Neuronal stem cell (in vitro differentiated cells): ENCODE measurements at regions not wholly inside any gene's neighbourhood (a gene's known extent, or its start where the extent isn't known, plus 50 kb on each side); places are given as distances from the start of the nearest gene placed in this dataset.
A peak's percentile ranks its signal among the peaks of the same experiment; 100 is the strongest.

Source experiments
- DNase-seq: peaks from one replicate; pipeline ENCODE4 v3.0.0-alpha.2; 2013; ENCODE audit warnings: low spot score
- H2AFZ ChIP-seq: one replicate; pipeline ENCODE4 v1.6.1; 2013; ENCODE audit warnings: mild to moderate bottlenecking, low read length, inconsistent platforms
- H2AK5ac ChIP-seq: 2 replicates; pipeline ENCODE4 v1.6.1; 2013; ENCODE audit warnings: low read depth, mild to moderate bottlenecking, inconsistent platforms, low read length, moderate library complexity, mixed read lengths
- H2BK120ac ChIP-seq: 2 replicates; pipeline ENCODE4 v1.6.1; 2013; ENCODE audit warnings: low read depth, mild to moderate bottlenecking, inconsistent platforms, low read length, moderate library complexity, mixed read lengths
- H2BK12ac ChIP-seq: one replicate; pipeline ENCODE4 v1.6.1; 2013; ENCODE audit warnings: low read length, inconsistent platforms
- H2BK15ac ChIP-seq: 2 replicates; pipeline ENCODE4 v1.6.1; 2013; ENCODE audit warnings: mild to moderate bottlenecking, low read length, inconsistent platforms, mixed read lengths
- H2BK5ac ChIP-seq: one replicate; pipeline ENCODE4 v1.6.1; 2013; ENCODE audit warnings: inconsistent platforms, mild to moderate bottlenecking, low read length, moderate library complexity
- H3K14ac ChIP-seq: one replicate; pipeline ENCODE4 v1.6.1; 2013; ENCODE audit warnings: low read length, inconsistent platforms
- H3K18ac ChIP-seq: 2 replicates; pipeline ENCODE4 v1.6.1; 2013; ENCODE audit warnings: low read length, inconsistent platforms
- H3K23ac ChIP-seq: 2 replicates; pipeline ENCODE4 v1.6.1; 2013; ENCODE audit warnings: low read depth, mild to moderate bottlenecking, mixed read lengths, low read length, inconsistent platforms; ENCODE audit not compliant: poor library complexity
- H3K27ac ChIP-seq: replicated peaks from 3 replicates; pipeline ENCODE4 v1.5.1; 2013; ENCODE audit warnings: low read length, inconsistent platforms
- H3K27me3 ChIP-seq, 3 experiments: 2 replicates each; pipeline ENCODE4 v1.6.1; 2013; ENCODE audit warnings: low read length in 3 of 3, mild to moderate bottlenecking in 2 of 3, inconsistent platforms in 1 of 3, low read depth in 1 of 3, mixed read lengths in 1 of 3, moderate library complexity in 1 of 3; ENCODE audit not compliant: control insufficient read depth in 3 of 3, insufficient read depth in 3 of 3
- H3K36me3 ChIP-seq, 2 donors: replicated peaks in 1 of 2; 2 replicates each; pipeline ENCODE4 v1.6.1; 2013; ENCODE audit warnings: low read length in 2 of 2; ENCODE audit not compliant: control insufficient read depth in 2 of 2, insufficient read depth in 2 of 2
- H3K4ac ChIP-seq: 2 replicates; pipeline ENCODE4 v1.6.1; 2013; ENCODE audit warnings: inconsistent platforms, mild to moderate bottlenecking, low read length, moderate library complexity
- H3K4me1 ChIP-seq, 2 donors: 1 replicate in 1 of 2; 2 replicates in 1 of 2; pipeline ENCODE4 v1.6.1; 2013; ENCODE audit warnings: low read length in 2 of 2, low read depth in 1 of 2; ENCODE audit not compliant: control insufficient read depth in 2 of 2, insufficient read depth in 1 of 2
- H3K4me2 ChIP-seq: one replicate; pipeline ENCODE4 v1.6.1; 2013; ENCODE audit warnings: mild to moderate bottlenecking, low read length, inconsistent platforms; ENCODE audit not compliant: insufficient read depth, poor library complexity, severe bottlenecking
- H3K4me3 ChIP-seq, 2 donors: 2 replicates each; pipeline ENCODE4 v1.5.1; 2013; ENCODE audit warnings: low read length in 2 of 2, mild to moderate bottlenecking in 2 of 2, inconsistent platforms in 1 of 2, moderate library complexity in 1 of 2
- H3K79me1 ChIP-seq: one replicate; pipeline ENCODE4 v1.6.1; 2013; ENCODE audit warnings: low read depth, mild to moderate bottlenecking, inconsistent platforms, low read length, moderate library complexity
- H3K9ac ChIP-seq: one replicate; pipeline ENCODE4 v1.6.1; 2013; ENCODE audit warnings: mild to moderate bottlenecking, low read depth, low read length, inconsistent platforms; ENCODE audit not compliant: poor library complexity
- H3K9me3 ChIP-seq, 2 donors: replicated peaks in 1 of 2; 2 replicates each; pipeline versions ENCODE3 to v1.6.1; 2013; ENCODE audit warnings: low read length in 2 of 2, mild to moderate bottlenecking in 2 of 2, inconsistent platforms in 1 of 2, low read depth in 1 of 2, mixed read lengths in 1 of 2, moderate library complexity in 1 of 2; ENCODE audit not compliant: control insufficient read depth in 2 of 2, insufficient read depth in 1 of 2
- H4K8ac ChIP-seq: one replicate; pipeline ENCODE4 v1.6.1; 2013; ENCODE audit warnings: low read depth, mild to moderate bottlenecking, inconsistent platforms, low read length, moderate library complexity
- H4K91ac ChIP-seq: one replicate; pipeline ENCODE4 v1.6.1; 2013; ENCODE audit warnings: low read length, low read depth, mild to moderate bottlenecking, inconsistent platforms; ENCODE audit not compliant: poor library complexity
- WGBS, 2 donors: extraction: QIAGEN DNeasy Blood & Tissue Kit; methylation state at CpG; one replicate each; pipeline ENCODE4 v1.1.7; 2013; ENCODE audit warnings: missing lambda C conversion rate in 2 of 2, mixed read lengths in 1 of 2; ENCODE audit not compliant: insufficient read length in 2 of 2, insufficient replicate concordance in 1 of 2; ENCODE audit errors: extremely low coverage in 2 of 2; 5-methylcytosine and 5-hydroxymethylcytosine counted together

- Histone ChIP-seq H2BK12ac (no peak overlapping the region), H3K4ac (no peak overlapping the region), H3K36me3 (no peaks in the 10 kb centered on the region), H4K8ac (no peak overlapping the region), H2AK5ac (no peak overlapping the region), H3K4me3 (no peak overlapping the region), H3K18ac (no peak overlapping the region), H2BK120ac (no peak overlapping the region), H3K27ac (no peak overlapping the region), H4K91ac (no peak overlapping the region), H2BK5ac (no peak overlapping the region), H3K4me1 (no peaks in the 10 kb centered on the region), H3K23ac (no peak overlapping the region), H2BK15ac (no peak overlapping the region), H3K79me1 (peaks cover 2% of the 10 kb centered on the region), H3K9ac (no peak overlapping the region), H3K9me3 (peaks cover 0 to 40% of the 10 kb centered on the region in 2 donors), H2AFZ (no peak overlapping the region), H3K27me3 (no peaks in the 10 kb centered on the region), H3K4me2 (no peak overlapping the region), H3K14ac (no peak overlapping the region)
- WGBS, 2 donors = no CpG with 5 or more reads among the region's 4 CpGs
- DNase-seq = no peak
Observed at GRCh38 chr7:57327081-57327480, 122.9 kb upstream of the ZNF716 start.

- Histone ChIP-seq H3K9me3 (peaks cover 0 to 33% of the 10 kb centered on the region in 2 donors), H2BK120ac (no peak overlapping the region), H3K4me1 (no peaks in the 10 kb centered on the region), H4K91ac (no peak overlapping the region), H3K23ac (no peak overlapping the region), H2BK15ac (no peak overlapping the region), H3K18ac (no peak overlapping the region), H2AK5ac (no peak overlapping the region), H3K27me3 (no peaks in the 10 kb centered on the region), H3K4me2 (no peak overlapping the region), H3K36me3 (no peaks in the 10 kb centered on the region), H3K4ac (no peak overlapping the region), H3K14ac (no peak overlapping the region), H3K4me3 (peak overlapping the region in 1 of 2 donors; percentile 12), H4K8ac (no peak overlapping the region), H3K79me1 (peaks cover 2% of the 10 kb centered on the region), H2BK12ac (no peak overlapping the region), H3K27ac (no peak overlapping the region), H2AFZ (no peak overlapping the region), H2BK5ac (no peak overlapping the region), H3K9ac (no peak overlapping the region)
- DNase-seq = no peak
- WGBS, 2 donors = no CpG with 5 or more reads among the region's 11 CpGs
Observed at GRCh38 chr7:57328457-57328856, 121.5 kb upstream of the ZNF716 start.

GRCh38 chr7:57328963-57329362 lies 121.0 kb upstream of the ZNF716 start:
- Histone ChIP-seq H3K36me3 (no peaks in the 10 kb centered on the region), H4K8ac (no peak overlapping the region), H3K23ac (no peak overlapping the region), H3K27me3 (no peaks in the 10 kb centered on the region), H2BK120ac (no peak overlapping the region), H3K14ac (no peak overlapping the region), H3K4me3 (no peak overlapping the region), H3K9me3 (peaks cover 0 to 37% of the 10 kb centered on the region in 2 donors), H2BK12ac (no peak overlapping the region), H4K91ac (no peak overlapping the region), H3K79me1 (peaks cover 2% of the 10 kb centered on the region), H2AK5ac (no peak overlapping the region), H3K4ac (no peak overlapping the region), H3K9ac (no peak overlapping the region), H2AFZ (no peak overlapping the region), H3K4me1 (no peaks in the 10 kb centered on the region), H3K27ac (no peak overlapping the region), H3K18ac (no peak overlapping the region), H2BK15ac (no peak overlapping the region), H2BK5ac (no peak overlapping the region), H3K4me2 (no peak overlapping the region)
- no peak for DNase-seq
- no CpG with 5 or more reads among the region's 3 CpGs for WGBS, 2 donors

GRCh38 chr7:57339198-57339944 lies 110.6 kb upstream of the ZNF716 start:
- H3K4me3 ChIP-seq = no peak overlapping the region
- H3K9ac ChIP-seq = no peak overlapping the region
- H3K36me3 ChIP-seq = no peaks in the 10 kb centered on the region
- H3K18ac ChIP-seq = no peak overlapping the region
- H3K4me1 ChIP-seq = no peaks in the 10 kb centered on the region
- H3K9me3 ChIP-seq = peaks cover 0 to 44% of the 10 kb centered on the region in 2 donors
- no peak overlapping the region for H3K4ac ChIP-seq
- no peaks in the 10 kb centered on the region for H3K79me1 ChIP-seq
- no peak overlapping the region for H2BK12ac ChIP-seq
- H3K27me3 ChIP-seq = no peaks in the 10 kb centered on the region
- no peak overlapping the region for H4K8ac ChIP-seq
- no peak for DNase-seq
- no peak overlapping the region for H2BK15ac ChIP-seq
- H3K4me2 ChIP-seq = no peak overlapping the region
- WGBS, 2 donors = no CpG with 5 or more reads among the region's 11 CpGs
- no peak overlapping the region for H4K91ac ChIP-seq
- H3K23ac ChIP-seq = no peak overlapping the region
- no peak overlapping the region for H2AFZ ChIP-seq
- no peak overlapping the region for H3K14ac ChIP-seq
- no peak overlapping the region for H2BK120ac ChIP-seq
- H2AK5ac ChIP-seq = no peak overlapping the region
- no peak overlapping the region for H3K27ac ChIP-seq
- no peak overlapping the region for H2BK5ac ChIP-seq
